GM19463 (cell line): ENCODE measurements at regions not wholly inside any gene's neighbourhood (a gene's known extent, or its start where the extent isn't known, plus 50 kb on each side); places are given as distances from the start of the nearest gene placed in this dataset.
"Not testable (repeated sequence)": the region's sequence is repeated elsewhere in the genome, so short reads cannot be mapped to it uniquely, and the experiment has no call there.

ENCODE experiments used
- ATAC-seq: cut with Tn5 transposase; IDR thresholded peaks from one replicate; pipeline ENCODE4 v1.9.1; 2021; ENCODE audit warnings: mild to moderate bottlenecking, moderate library complexity; ENCODE audit not compliant: unreplicated experiment

GRCh38 chr5:60517850-60518249, 182.1 kb downstream of the DEPDC1B start:
- ATAC-seq: no peak

DNA sequence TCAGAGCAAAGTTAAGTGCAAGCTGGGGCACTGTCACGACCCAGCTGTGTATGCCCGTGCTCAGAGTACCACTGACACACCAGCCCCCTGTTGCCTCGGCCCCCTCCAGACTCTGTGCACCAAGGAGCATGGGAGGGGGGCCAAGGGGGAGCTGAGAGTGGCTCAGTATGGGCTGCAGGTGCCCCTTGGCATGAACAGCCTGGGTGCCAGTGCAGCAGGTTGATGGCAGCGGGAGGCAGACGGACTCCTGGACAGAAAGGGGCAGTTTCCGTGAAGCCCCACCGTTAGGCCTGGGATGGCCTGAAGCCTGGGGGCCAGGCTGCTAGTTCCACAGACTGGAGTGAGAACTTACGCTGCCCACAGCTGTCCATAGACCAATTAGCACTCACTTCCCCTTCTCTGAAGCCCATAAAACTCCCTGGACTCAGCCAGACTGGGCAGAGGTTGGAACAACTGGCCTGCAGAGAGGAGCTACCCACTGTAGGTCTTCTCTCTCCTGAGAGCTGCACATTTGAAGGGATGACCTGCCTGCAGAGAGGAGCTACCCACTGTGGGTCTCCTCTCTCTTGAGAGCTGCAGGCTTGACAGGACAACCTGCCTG, 182.8 kb downstream of the DEPDC1B start:
- ATAC-seq: no peak

- no peak for ATAC-seq
These were observed 183.3 kb downstream of the DEPDC1B start for GRCh38 chr5:60516688-60517087.

GRCh38 chr5:60514152-60514551, 185.8 kb downstream of the DEPDC1B start:
- ATAC-seq: no peak

- no peak for ATAC-seq
These were observed 187.8 kb downstream of the DEPDC1B start for GRCh38 chr5:60512117-60512516.

DNA sequence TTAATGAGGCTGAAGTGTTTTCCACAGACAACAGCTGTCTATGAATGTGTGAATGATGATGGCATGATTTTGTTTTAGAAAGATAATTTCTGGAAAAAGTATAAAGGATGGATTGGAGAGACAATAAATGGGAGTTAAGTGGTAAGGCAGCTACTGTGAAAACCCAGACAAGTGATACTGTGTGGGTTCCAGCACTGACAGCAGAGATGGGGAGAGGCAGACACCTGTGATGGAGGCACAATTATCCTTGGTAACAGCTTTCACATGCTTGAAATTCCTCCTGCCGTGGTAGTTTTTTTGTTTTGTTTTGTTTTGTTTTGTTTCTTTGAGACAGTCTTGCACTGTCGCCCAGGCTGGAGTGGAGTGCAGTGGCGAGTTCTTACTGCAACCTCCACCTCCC, 189.3 kb downstream of the DEPDC1B start:
- ATAC-seq: no peak

- ATAC-seq: no peak
These were observed 189.9 kb downstream of the DEPDC1B start for GRCh38 chr5:60510049-60510448.

DNA sequence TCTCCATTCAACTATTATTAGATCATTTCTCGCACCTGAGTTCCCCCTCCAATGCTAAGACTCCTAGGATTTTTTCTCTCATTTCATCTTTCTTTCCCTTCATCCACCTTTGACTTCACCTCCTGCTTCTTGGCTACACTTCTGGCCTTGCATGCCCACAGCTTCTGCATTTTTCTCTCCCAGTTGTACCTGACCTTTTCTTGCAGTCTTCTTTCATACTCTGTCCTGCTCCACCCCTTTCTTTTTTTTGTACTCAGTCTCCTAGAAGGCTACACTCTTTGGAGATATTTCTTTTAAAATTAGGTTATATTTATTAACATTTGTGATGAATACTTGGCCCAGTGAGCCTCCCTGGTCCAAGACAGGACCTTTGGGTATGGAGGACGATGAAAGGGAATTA, 190.4 kb downstream of the DEPDC1B start:
- no peak for ATAC-seq

- no peak for ATAC-seq
These were observed 192.3 kb downstream of the DEPDC1B start for GRCh38 chr5:60507687-60508086.

DNA sequence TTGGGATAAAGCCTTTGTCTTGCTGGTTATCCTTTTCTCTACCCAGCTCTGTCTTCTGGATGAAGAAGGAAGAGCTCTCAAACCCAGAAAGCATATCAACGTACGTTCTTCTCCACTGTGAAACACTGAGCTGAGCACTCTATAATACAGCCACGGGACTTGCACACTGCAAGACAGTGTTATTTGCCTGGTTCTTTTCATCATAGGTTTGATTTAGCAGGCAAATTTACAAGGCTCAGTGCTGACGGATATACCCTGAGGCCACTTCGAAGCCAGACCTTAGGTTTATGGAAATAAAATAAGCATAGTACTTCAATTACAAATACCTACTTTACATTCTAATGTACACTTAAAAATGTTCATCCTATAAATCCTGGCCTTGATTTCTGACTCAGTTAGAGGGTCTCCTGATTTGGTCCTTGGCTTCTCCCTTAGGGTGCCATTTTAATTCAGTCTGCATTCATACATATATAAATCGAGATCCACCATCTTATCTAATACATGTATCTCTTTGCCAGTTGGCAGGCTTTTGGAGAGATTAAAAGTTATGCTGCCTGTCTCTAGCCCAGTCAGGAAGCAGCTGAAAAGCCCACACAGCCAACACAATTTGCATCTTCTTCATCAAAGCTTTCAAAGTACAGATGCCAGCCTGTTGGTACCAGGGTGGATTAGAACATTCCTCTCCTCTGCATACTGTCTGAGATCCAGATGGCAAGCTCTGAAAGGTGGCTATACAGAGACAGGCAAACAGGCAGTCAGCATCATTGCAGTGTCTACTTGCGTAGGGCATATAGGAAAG, 194.4 kb downstream of the DEPDC1B start:
- ATAC-seq: no peak

DNA sequence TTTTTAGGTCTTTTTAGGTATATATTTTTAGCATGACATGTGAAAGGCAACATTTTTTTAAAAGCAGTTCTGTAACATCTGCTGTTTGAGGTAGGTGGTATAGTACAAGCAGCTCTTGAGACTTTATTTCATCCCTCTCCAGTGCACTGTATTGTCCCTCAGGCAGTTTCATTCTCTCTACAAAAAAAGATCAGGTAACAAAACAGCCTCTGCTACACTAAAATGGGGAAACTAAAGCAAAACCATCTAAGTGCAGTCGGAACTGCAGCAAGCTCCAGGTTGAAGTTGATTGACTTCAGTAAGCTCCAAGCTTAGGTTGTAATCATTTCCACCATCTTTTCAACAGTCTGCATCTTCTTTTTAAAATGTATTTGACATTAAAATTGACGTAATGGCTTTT, 195.6 kb downstream of the DEPDC1B start:
- peak; percentile 65 for ATAC-seq

GRCh38 chr5:60503771-60504170, 196.2 kb downstream of the DEPDC1B start:
- peak; percentile 75 for ATAC-seq

DNA sequence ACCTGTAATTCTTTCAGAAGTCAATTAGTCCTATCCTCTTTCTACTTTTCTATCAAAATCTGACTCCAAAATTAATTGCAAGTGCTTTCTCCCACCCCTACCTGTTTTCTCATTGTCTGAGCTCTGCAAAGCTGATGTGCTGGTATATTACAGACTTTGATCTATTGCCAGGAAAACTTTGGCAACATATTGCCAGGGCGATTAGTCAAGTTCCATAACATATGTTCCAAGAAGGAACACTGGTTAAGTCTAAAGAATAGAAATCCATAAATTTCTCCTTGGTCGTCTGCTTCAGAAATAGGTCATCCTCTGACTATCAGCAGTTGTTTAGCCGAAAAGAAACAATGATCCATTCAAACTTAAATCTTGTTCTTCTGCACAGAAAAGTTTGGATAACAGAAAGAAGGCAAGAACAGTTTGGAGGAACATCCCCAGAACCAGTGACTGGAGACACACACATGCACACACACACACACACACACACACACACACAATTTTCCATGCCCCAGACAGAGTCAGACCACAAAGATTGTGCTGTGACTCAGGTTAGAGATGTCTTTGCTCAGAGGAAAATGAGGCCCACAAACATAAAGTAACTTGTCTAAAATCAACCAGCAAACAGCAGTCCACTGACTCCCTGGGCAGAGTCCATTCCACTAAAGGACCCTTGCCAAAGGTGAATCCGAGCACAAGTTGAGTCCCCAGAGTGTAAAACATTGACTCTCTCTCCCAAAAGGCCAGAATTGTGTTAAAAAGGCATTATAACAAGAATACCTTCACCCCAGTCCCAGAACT, 202.1 kb downstream of the DEPDC1B start:
- no peak for ATAC-seq

DNA sequence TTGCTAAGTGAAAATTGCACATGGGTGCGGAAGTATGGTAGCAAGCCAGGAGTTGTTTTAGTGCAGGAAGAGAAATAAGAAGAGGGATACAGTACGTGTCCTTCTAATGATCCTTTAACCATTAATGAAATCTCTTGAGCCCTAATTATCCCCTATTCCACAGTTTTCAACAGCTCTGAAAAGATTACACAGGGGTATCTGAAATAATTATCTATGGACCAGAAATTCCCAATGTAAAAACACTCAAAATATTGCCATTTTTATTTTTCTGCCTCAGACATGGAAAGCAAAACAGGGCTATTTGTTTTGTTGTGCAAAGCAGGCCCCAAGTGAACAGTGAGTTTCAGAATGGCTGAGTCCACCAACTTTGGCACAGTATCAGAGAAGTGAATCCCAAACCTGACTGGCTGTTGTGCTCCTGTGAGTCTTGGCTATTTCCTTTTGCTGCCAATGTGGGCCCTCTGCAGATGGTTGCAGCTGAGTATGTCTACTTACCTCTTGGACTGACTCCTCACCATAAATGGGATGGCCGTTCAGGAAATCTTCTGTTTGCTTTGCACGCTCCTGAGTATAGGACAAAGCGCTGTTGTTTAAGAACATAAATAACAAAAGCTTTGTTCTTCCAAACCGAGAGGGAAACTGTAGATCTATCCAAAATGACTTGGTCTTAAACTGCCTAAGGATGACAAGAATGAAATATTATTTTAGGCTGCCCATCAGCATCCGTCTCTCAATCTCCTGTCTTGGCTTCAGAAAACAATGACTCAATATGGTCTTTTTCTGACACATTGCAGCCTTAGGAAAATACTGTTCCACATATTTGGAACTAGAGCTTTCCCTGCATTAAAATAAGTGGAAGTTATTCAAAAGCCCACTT, 204.1 kb downstream of the DEPDC1B start:
- ATAC-seq: no peak

DNA sequence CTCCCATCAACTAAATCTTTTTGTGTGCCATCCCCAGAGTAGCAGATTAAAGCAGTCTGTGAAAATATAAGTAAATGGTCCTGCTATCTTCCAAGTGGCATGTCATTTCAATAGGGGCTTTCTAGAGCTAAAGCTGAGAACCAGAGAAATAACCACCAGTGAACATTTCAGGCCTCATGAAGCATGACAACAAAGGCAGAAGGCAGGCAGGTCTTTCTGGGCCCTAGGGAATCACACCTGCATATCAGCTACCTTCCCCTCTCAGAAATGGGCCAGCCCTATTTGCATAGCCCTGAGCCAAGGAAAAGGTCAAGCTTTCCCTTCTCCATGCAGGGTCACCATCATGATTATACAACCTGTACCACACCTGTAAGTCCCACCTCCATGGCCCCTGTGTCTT, 205.3 kb downstream of the DEPDC1B start:
- ATAC-seq: peak; percentile 67

- ATAC-seq: no peak
These were observed 205.8 kb downstream of the DEPDC1B start for GRCh38 chr5:60494144-60494543.

- no peak for ATAC-seq
These were observed 206.6 kb downstream of the DEPDC1B start for GRCh38 chr5:60493372-60493771.

GRCh38 chr5:60492958-60493357, 207.0 kb downstream of the DEPDC1B start:
- no peak for ATAC-seq

- ATAC-seq: not testable (repeated sequence)
These were observed 207.6 kb downstream of the DEPDC1B start for GRCh38 chr5:60492358-60492757.

DNA sequence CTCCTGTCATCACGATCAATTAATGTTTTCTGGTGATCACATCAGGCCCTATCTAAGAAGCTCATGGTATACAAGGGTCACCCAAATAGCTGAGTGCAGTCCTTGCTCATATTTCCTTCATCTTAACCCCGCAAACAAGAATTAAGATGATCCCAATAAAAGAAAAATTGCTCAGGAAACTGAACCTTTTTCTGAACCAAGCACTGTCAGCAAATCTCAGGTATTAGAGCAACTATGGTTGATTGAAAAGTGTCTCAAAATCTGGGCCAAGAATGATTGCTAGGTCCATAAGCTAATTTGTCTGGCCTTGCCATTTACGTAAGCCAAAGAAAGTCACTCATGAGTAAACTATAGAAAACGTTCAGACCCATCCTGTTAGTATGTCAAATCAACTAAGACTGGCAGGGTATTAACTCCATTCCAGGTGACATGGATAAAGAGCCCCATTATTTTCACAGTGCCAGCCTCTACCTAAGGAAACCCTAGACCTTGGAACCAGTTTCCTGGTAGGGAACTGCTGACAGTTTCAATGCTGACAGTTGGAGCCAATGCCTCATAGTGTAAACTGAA, 209.3 kb downstream of the DEPDC1B start:
- no peak for ATAC-seq
